NCI-H2029 treated with DMSO at 0.1 percent for 48 hours (cell line): ENCODE measurements at regions not wholly inside any gene's neighbourhood (a gene's known extent, or its start where the extent isn't known, plus 50 kb on each side); places are given as distances from the start of the nearest gene placed in this dataset.

Experiments used
- DNase-seq: peaks from one replicate; lab custom pipeline; 2025; lab: John Stamatoyannopoulos, UW

- no peak for DNase-seq
Observed at GRCh38 chr17:33514369-33514768, 221.3 kb upstream of the ASIC2 start.

GRCh38 chr17:33515974-33516373 is 222.9 kb upstream of the ASIC2 start:
- no peak for DNase-seq

- no peak for DNase-seq
Observed at GRCh38 chr17:33516645-33517044, 223.6 kb upstream of the ASIC2 start.

- no peak for DNase-seq
Observed at GRCh38 chr17:33517746-33518145, 224.7 kb upstream of the ASIC2 start.

- no peak for DNase-seq
Observed at GRCh38 chr17:33519692-33520091, 226.6 kb upstream of the ASIC2 start.

- peak; percentile 14 for DNase-seq
Observed at GRCh38 chr17:33520426-33521330, 227.6 kb upstream of the ASIC2 start.

GRCh38 chr17:33521784-33522183 is 228.7 kb upstream of the ASIC2 start:
- peak; percentile 2 for DNase-seq

- DNase-seq: no peak
Observed at GRCh38 chr17:33522623-33523022, 229.5 kb upstream of the ASIC2 start.

- DNase-seq: no peak
Observed at GRCh38 chr17:33523577-33523981, 230.5 kb upstream of the ASIC2 start.

GRCh38 chr17:33525186-33525585 is 232.1 kb upstream of the ASIC2 start:
- DNase-seq: no peak

GRCh38 chr17:33526717-33527116 is 233.6 kb upstream of the ASIC2 start:
- DNase-seq: no peak

GRCh38 chr17:33527290-33527689 is 234.2 kb upstream of the ASIC2 start:
- DNase-seq: no peak

GRCh38 chr17:33528846-33529245 is 235.8 kb upstream of the ASIC2 start:
- no peak for DNase-seq

GRCh38 chr17:33529816-33530215 is 236.7 kb upstream of the ASIC2 start:
- no peak for DNase-seq

GRCh38 chr17:33531311-33531710 is 238.2 kb upstream of the ASIC2 start:
- DNase-seq: no peak

- DNase-seq: no peak
Observed at GRCh38 chr17:33534087-33534486, 241.0 kb upstream of the ASIC2 start.

GRCh38 chr17:33545124-33545523 is 252.0 kb upstream of the ASIC2 start:
- no peak for DNase-seq

GRCh38 chr17:33550261-33550660 is 257.2 kb upstream of the ASIC2 start:
- DNase-seq: no peak

GRCh38 chr17:33551075-33551474 is 258.0 kb upstream of the ASIC2 start:
- no peak for DNase-seq

- DNase-seq: no peak
Observed at GRCh38 chr17:33551911-33552310, 258.8 kb upstream of the ASIC2 start.

GRCh38 chr17:33560165-33560564 is 267.1 kb upstream of the ASIC2 start:
- DNase-seq: no peak

GRCh38 chr17:33560871-33561270 is 267.8 kb upstream of the ASIC2 start:
- DNase-seq: no peak

- no peak for DNase-seq
Observed at GRCh38 chr17:33561569-33562334, 268.7 kb upstream of the ASIC2 start.
